Tibial nerve (tissue), 4 donors: ENCODE measurements at regions not wholly inside any gene's neighbourhood (a gene's known extent, or its start where the extent isn't known, plus 50 kb on each side); places are given as distances from the start of the nearest gene placed in this dataset.

ENCODE experiments used
- DNase-seq, 2 donors: peaks; one replicate each; pipeline ENCODE4 v3.0.0-alpha.2; 2019; ENCODE audit warnings: low spot score in 2 of 2
- H3K27ac ChIP-seq, 4 donors: fragments of 200-600 bp; sonication (generic) in 3 of 4; one replicate each; pipeline ENCODE4 v1.5.1; 2017 to 2019; ENCODE audit warnings: mild to moderate bottlenecking in 1 of 4
- H3K27me3 ChIP-seq, 2 donors: fragments of 200-600 bp; sonication (generic) in 1 of 2; one replicate each; pipeline versions ENCODE4 v1.5.1 to v1.6.0; 2017 to 2019
- H3K36me3 ChIP-seq, 3 donors: fragments of 200-600 bp; sonication (generic); one replicate each; pipeline ENCODE4 v1.5.1; 2018 to 2019
- H3K4me1 ChIP-seq, 4 donors: fragments of 200-600 bp; sonication (generic) in 3 of 4; one replicate each; pipeline ENCODE4 v1.5.1; 2017 to 2019
- H3K4me3 ChIP-seq, 4 donors: fragments of 200-600 bp; sonication (generic) in 3 of 4; one replicate each; pipeline ENCODE4 v1.5.1; 2017 to 2019; ENCODE audit warnings: mild to moderate bottlenecking in 1 of 4, moderate library complexity in 1 of 4
- H3K9me3 ChIP-seq, 4 donors: fragments of 200-600 bp; sonication (generic) in 3 of 4; one replicate each; pipeline ENCODE4 v1.5.1; 2017 to 2019
- EP300 ChIP-seq, 2 donors: sonication (generic); formaldehyde crosslinking; IDR thresholded peaks; one replicate each; pipeline ENCODE4 v1.6.1; 2017; ENCODE audit warnings: antibody characterized with exemption in 2 of 2, mild to moderate bottlenecking in 1 of 2
- POLR2A ChIP-seq, 2 donors: fragments of 450-650 bp; IDR thresholded peaks; one replicate each; pipeline ENCODE4 v1.6.1; 2017; ENCODE audit warnings: antibody characterized with exemption in 2 of 2, mild to moderate bottlenecking in 2 of 2, moderate library complexity in 2 of 2
- WGBS, 2 donors: methylation state at CpG; one replicate each; pipeline ENCODE4 v1.1.5; 2018; 5-methylcytosine and 5-hydroxymethylcytosine counted together
- TF ChIP-seq, protein P1 (sequence below), 5 experiments: fragments of 200-600 bp in 3 of 5; fragments of 450-650 bp in 2 of 5; sonication (generic) in 3 of 5; IDR thresholded peaks; one replicate each; pipeline ENCODE4 v1.5.1; 2016 to 2019; ENCODE audit warnings: antibody characterized with exemption in 5 of 5, mild to moderate bottlenecking in 3 of 5, moderate library complexity in 2 of 5

DNA sequence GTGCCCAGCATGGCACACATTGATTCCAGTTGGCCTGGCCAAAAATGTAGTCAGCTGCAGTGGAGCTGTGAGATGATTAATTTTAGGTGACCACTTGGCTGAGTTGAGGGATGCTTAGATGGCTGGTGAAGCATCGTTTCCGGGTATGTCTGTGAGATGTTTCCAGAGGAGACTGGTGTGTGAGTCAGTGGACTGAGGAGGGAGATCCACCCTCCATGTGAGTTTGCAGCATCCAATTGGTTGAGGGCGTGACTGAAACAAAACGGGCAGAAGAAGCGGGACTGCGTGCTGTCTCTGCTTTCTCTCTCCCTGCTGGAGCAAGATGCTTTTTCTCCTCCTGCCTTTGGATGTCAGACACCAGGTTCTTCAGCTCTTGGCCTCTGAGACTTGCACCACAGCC lies 68.2 kb upstream of the DSCAM start:
- Histone ChIP-seq H3K9me3 (peaks cover 0 to 7% (median 0%) of the 10 kb centered on the region in 4 donors), H3K27ac (no peak overlapping the region), H3K36me3 (no peaks in the 10 kb centered on the region), H3K4me1 (no peaks in the 10 kb centered on the region), H3K4me3 (no peak overlapping the region), H3K27me3 (no peaks in the 10 kb centered on the region)
- 89 to 92% methylated on average over 6 of the region's 6 CpGs for WGBS, 2 donors
- no peak for DNase-seq
- TF ChIP-seq POLR2A (IDR thresholded peaks at IDR 0.05) (no peak), EP300 (IDR thresholded peaks at IDR 0.05) (no peak)
- TF ChIP-seq, protein P1, sequence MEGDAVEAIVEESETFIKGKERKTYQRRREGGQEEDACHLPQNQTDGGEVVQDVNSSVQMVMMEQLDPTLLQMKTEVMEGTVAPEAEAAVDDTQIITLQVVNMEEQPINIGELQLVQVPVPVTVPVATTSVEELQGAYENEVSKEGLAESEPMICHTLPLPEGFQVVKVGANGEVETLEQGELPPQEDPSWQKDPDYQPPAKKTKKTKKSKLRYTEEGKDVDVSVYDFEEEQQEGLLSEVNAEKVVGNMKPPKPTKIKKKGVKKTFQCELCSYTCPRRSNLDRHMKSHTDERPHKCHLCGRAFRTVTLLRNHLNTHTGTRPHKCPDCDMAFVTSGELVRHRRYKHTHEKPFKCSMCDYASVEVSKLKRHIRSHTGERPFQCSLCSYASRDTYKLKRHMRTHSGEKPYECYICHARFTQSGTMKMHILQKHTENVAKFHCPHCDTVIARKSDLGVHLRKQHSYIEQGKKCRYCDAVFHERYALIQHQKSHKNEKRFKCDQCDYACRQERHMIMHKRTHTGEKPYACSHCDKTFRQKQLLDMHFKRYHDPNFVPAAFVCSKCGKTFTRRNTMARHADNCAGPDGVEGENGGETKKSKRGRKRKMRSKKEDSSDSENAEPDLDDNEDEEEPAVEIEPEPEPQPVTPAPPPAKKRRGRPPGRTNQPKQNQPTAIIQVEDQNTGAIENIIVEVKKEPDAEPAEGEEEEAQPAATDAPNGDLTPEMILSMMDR (IDR thresholded peaks at IDR 0.05), result no peak

DNA sequence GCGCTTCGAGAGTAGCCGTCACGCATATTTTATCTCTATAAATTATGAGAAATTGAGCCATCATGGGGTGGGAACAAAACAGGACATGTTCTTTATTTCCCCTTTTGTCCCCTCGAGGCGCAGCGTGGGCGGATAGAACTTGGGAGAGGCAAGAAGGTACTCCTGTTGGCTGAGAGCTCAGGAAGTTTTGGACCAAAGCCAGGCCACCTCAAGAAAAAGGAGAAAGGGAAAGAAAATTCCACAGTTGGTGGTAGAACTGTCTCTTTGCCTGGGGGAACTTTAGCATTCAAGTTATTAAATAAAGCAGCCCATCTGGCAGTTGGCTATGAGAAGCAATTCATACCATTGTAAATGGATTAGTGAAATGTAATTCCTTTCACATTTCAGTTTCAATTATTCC lies 76.4 kb upstream of the DSCAM start:
- TF ChIP-seq EP300 (IDR thresholded peaks at IDR 0.05), result no peak
- TF ChIP-seq, protein P1 (IDR thresholded peaks at IDR 0.05), result no peak
- TF ChIP-seq POLR2A (IDR thresholded peaks at IDR 0.05), result no peak
- no peak for DNase-seq
- no peaks in the 10 kb centered on the region for H3K27me3 ChIP-seq
- no peaks in the 10 kb centered on the region for H3K4me1 ChIP-seq
- H3K27ac ChIP-seq, result no peak overlapping the region
- no peaks in the 10 kb centered on the region for H3K36me3 ChIP-seq
- WGBS, 2 donors, result 55 to 62% methylated on average over 8 of the region's 8 CpGs
- H3K9me3 ChIP-seq, result peaks cover 0 to 14% (median 2%) of the 10 kb centered on the region in 4 donors
- no peak overlapping the region for H3K4me3 ChIP-seq

DNA sequence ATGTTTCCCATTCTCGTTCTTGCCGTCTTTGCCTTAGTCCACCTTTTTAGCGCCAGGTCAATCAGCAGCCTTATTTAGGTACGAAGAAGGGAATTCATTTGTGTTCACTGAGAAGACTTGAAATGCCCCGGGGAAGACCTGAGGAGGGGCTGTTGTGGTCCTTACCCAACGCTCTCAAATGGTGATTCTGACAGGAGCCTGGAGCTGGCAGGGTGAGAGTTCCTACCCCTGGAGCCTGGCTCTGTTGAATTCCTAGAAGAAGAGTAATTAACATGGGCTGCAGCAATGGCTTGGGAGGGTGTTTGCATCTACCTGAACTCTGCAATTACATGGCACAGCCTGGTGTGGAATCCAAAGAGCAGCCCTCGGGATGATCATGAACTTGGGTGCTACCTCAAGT lies 76.9 kb upstream of the DSCAM start:
- Histone ChIP-seq H3K27ac (no peak overlapping the region), H3K9me3 (peaks cover 0 to 16% (median 2%) of the 10 kb centered on the region in 4 donors), H3K36me3 (no peaks in the 10 kb centered on the region), H3K4me1 (no peaks in the 10 kb centered on the region), H3K27me3 (no peaks in the 10 kb centered on the region), H3K4me3 (no peak overlapping the region)
- TF ChIP-seq, protein P1 (IDR thresholded peaks at IDR 0.05), result no peak
- TF ChIP-seq POLR2A (IDR thresholded peaks at IDR 0.05), result no peak
- TF ChIP-seq EP300 (IDR thresholded peaks at IDR 0.05), result no peak
- 70 to 75% methylated on average over 6 to 7 of the region's 7 CpGs for WGBS, 2 donors
- no peak for DNase-seq

DNA sequence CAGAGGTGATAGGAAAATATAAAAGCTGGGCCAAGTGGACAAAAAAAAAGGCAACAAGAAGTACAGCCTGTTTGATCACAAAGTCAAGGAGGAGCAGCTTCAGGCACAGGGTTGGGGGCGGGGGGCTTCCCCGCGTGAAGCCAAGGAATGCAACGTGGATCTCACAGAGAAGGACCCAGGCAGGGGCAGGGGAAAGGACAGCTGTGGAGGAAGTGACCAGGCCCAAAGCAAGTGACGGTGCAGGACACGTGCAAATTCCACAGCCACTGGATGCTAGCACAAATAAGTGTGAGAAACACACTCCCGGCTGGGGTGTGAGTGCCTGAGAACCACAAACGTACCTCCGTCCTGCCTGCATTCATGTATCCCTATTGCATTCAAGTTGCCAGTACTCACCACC lies 77.7 kb upstream of the DSCAM start:
- 45 to 47% methylated on average over 9 of the region's 9 CpGs for WGBS, 2 donors
- Histone ChIP-seq H3K9me3 (peaks cover 0 to 23% (median 2%) of the 10 kb centered on the region in 4 donors), H3K27ac (no peak overlapping the region), H3K27me3 (no peaks in the 10 kb centered on the region), H3K4me3 (no peak overlapping the region), H3K36me3 (no peaks in the 10 kb centered on the region), H3K4me1 (no peaks in the 10 kb centered on the region)
- TF ChIP-seq EP300 (IDR thresholded peaks at IDR 0.05) (no peak), POLR2A (IDR thresholded peaks at IDR 0.05) (no peak)
- TF ChIP-seq, protein P1 (IDR thresholded peaks at IDR 0.05), result no peak
- no peak for DNase-seq

DNA sequence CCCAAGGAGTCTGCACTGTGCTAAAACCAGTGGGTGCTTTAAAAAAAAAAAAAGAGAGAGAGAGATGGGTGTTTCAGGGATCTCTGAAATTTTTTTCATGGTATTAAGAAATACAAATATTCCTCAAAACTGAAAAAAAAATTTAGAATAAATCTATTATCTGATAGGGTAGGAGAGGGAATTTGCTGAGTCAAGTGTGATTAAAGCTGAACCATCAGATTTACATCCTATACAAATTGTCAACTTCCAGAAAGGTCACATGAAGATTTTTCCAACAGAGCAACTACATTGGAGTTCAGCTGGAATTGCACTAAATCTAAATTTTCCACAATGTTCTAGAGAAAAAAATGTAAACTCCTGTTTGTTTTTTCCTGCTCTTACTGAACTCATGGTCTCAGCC lies 79.3 kb upstream of the DSCAM start:
- no peak for DNase-seq
- no peaks in the 10 kb centered on the region for H3K36me3 ChIP-seq
- H3K27ac ChIP-seq, result no peak overlapping the region
- no peaks in the 10 kb centered on the region for H3K27me3 ChIP-seq
- H3K4me3 ChIP-seq, result no peak overlapping the region
- TF ChIP-seq EP300 (IDR thresholded peaks at IDR 0.05), result no peak
- no peak for TF ChIP-seq POLR2A (IDR thresholded peaks at IDR 0.05)
- no peaks in the 10 kb centered on the region for H3K4me1 ChIP-seq
- H3K9me3 ChIP-seq, result peaks cover 0 to 23% (median 2%) of the 10 kb centered on the region in 4 donors

DNA sequence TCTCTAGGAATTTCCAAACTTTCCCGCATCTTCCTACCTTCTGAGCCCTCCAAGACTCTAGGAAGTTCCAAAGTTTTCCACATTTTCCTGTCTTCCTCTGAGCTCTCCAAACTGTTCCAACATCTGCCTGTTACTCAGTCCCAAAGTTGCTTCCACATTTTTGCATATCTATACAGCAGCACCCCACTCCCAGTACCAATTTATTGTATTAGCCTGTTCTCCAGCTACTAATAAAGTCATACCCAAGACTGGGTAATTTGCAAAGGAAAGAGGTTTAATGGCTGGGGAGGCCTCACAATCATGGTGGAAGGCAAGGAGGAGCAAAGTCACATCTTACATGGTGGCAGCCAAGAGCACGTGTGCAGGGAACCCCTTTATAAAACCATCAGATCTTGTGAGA lies 82.9 kb upstream of the DSCAM start:
- Histone ChIP-seq H3K36me3 (no peaks in the 10 kb centered on the region), H3K4me1 (no peaks in the 10 kb centered on the region), H3K4me3 (no peak overlapping the region), H3K27me3 (no peaks in the 10 kb centered on the region), H3K27ac (no peak overlapping the region), H3K9me3 (peaks cover 0 to 23% (median 2%) of the 10 kb centered on the region in 4 donors)
- 95 to 98% methylated on average over 2 of the region's 2 CpGs for WGBS, 2 donors
- TF ChIP-seq EP300 (IDR thresholded peaks at IDR 0.05), result no peak
- no peak for TF ChIP-seq POLR2A (IDR thresholded peaks at IDR 0.05)
- TF ChIP-seq, protein P1 (IDR thresholded peaks at IDR 0.05), result no peak
- no peak for DNase-seq
